ENCODE measurements at regions not wholly inside any gene's neighbourhood (a gene's known extent, or its start where the extent isn't known, plus 50 kb on each side); places are given as distances from the start of the nearest gene placed in this dataset.
"Not testable (repeated sequence)": the region's sequence is repeated elsewhere in the genome, so short reads cannot be mapped to it uniquely, and the experiment has no call there.

DNA sequence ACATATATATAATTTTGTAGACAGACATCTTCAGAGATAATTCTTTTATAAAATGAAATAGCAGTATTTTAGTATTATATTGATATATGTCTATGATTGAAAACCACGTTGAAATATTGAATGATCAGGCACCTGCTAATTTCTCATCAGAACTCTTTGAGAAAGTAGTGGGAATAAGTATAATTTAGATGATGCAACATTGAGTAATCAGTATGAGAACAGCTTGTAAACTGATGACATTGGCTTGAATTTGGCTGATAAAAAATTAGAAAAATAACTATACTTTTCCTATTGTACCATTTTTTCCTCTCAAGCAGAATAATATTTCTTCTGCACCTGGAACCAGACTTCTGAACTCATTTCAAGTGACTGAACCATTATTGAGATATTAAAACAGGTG, 1316.8 kb downstream of the NCAM2 start:
- DNase-seq = no peak

- no peak for DNase-seq
Observed at GRCh38 chr21:22319435-22319834, 1321.2 kb downstream of the NCAM2 start.

DNA sequence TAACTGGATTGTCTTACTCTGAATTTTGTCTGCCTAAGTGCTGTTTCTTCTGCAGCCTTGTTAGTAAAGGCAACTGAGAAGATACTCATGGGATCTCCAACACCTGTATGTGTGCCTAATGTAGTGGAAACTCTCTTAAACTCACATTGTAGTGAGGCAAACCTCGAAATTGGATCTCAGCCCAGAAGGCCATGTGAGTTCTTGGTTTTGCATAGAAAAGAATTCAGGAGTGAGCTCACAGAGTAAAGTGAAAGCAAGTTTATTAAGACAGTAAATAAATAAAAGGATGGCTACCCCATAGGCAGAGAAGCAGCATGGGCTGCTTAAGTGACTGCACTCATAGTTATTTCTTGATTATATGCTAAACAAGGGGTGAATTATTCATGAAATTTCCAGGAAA, 1344.7 kb downstream of the NCAM2 start:
- no peak for DNase-seq

GRCh38 chr21:22343303-22343702, 1345.1 kb downstream of the NCAM2 start:
- DNase-seq = no peak

DNA sequence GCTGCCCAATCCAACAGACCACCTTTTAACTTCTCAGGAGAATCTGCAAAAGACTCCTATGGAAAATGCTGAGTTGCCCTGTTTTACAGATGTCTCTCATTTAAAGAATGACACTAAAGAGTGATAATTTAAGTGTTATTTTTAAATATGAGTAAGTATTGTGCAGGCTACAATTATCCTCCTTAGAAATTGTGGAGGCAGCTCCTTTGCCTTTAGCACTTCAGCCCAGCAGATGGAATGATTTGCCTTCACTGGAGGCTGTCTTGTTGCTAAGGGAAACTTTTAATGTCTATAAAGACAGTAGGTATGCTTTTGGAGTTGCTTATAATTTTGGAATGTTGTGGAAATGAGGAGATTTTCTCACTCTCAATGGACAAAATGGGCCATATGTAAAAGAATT, 1345.5 kb downstream of the NCAM2 start:
- DNase-seq = no peak

DNA sequence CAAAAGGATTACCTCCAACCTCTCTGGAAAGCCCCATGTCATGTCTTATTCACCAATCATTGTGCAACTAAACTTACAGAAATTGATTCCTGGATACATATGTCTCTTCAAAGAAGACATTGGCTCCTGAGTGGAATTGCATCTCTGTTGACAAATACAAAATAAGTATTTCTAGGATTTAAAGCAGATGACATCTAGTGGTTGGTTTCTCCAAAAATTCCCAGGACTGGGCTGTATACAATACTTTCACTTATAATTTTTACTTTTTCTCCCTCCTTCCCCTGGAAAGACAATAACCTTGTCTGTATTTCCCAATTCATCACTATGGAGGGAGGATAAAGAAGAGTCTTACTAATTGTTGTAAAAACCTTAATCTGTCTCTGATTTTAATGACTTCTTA, 1347.4 kb downstream of the NCAM2 start:
- no peak for DNase-seq

DNA sequence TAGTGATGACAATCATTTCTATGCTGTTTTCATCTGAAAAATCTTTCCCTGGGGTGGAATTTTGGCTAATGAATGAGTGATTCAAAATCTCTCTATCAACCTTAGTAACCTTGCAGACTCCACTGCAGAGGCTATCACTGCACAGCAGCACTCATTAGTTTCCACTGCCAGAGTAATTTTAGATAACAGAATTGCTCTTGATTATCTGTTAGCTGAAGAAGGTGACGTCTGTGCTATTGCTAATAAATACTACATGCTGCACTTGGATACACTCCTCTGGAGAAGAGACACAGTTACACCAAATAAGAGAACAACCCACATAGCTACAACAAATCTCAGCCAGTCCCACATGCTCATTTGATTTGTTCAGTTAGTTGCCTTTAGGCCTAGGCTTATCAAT, 1348.4 kb downstream of the NCAM2 start:
- DNase-seq = no peak

DNA sequence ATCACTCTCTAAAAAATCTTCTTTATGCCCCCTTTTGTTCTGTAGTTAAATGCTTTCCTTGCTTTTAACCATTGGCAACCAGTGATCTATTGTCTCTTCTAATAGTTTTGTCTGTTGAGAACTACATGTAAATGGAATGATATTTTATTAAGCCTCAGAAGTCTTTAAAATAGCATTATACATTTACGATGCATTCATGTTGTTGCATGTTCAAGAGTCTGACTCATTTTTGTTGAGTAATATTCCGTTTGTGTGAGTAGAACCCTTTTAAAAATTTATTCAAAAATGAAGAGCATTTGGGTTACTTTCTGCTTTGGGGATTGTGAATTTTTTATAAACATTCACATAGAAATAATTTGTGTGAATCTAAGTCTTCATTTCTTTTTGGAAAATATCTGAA, 1352.9 kb downstream of the NCAM2 start:
- DNase-seq = no peak

GRCh38 chr21:22352088-22352487, 1353.9 kb downstream of the NCAM2 start:
- DNase-seq = no peak

DNA sequence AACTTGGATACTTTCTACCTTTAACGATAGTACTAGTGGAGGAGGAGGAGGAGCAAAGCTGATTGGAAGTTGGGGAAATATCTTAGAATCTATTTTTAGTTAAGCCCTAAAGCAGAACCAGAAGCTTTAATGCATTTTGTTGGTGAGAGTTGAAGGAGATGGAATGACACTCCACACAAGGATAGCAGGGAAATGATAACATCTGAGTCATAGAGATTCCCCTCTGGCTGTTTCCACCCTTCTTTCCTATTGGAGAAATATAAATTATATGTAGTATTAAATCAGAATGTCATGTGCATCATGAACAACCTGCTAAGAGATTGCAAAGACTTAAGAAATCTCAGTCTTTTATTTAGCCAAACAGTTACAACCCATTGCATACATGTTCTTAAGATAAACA, 1357.7 kb downstream of the NCAM2 start:
- DNase-seq = no peak

- no peak for DNase-seq
Observed at GRCh38 chr21:22356663-22357062, 1358.5 kb downstream of the NCAM2 start.

- DNase-seq = not testable (repeated sequence)
Observed at GRCh38 chr21:22359599-22359998, 1361.4 kb downstream of the NCAM2 start.

- no peak for DNase-seq
Observed at GRCh38 chr21:22363504-22363903, 1365.3 kb downstream of the NCAM2 start.

- no peak for DNase-seq
Observed at GRCh38 chr21:22364163-22364562, 1366.0 kb downstream of the NCAM2 start.

DNA sequence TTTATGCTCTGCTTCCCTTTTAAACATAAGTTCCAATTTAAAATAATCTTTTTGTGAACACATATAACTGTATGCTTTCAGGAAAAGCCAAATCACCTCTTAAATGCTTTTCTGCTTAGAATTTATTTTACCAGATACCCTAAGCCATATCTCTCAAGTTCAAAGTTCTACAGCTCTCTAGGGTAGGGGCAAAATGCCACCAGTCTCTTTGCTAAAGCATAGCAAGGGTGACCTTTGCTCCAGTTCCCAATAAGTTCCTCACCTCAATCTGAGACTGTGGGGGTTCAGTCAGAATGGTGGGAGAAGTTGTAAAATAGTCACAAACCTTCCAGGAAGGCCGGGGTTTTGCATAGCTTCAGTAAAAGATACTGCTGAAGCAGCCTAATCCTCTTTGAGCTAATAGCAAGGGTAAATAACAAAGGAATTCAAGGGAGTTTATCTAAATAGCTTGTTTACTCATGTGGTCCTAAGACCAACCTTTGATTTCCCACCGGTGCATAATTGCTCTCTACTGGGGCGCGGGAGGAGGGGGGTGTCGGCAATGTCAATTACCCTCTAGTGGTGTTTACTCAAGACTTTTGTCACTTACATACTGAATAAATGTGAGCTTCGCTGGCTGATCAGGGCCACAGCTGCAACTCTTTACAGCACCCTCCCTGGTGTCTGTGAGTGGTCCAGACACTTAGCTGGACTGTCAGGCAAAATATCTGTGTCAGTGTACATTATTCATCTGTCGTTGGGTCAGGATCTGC, 1376.2 kb downstream of the NCAM2 start:
- DNase-seq = no peak

GRCh38 chr21:22377795-22378194, 1379.6 kb downstream of the NCAM2 start:
- not testable (repeated sequence) for DNase-seq

- DNase-seq = no peak
Observed at GRCh38 chr21:22393324-22393723, 1395.1 kb downstream of the NCAM2 start.

DNA sequence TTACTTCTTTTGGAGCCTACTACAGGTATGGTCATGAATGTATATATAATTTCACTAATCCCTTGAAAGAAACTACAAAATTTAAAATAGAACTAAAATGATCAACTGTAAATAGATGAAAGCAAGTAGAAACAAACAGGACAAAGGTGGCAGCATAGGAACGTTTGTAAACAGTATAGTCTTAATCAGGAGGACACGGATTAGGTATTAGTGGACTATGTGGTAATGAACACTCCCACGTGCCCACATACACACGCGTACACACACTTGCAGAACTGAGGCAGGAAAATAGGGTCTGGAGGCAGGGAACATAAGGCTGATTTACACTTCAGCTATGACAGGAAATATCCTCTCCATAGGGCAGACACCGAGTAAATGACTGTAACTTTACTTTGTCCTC, 1397.8 kb downstream of the NCAM2 start:
- no peak for DNase-seq

DNA sequence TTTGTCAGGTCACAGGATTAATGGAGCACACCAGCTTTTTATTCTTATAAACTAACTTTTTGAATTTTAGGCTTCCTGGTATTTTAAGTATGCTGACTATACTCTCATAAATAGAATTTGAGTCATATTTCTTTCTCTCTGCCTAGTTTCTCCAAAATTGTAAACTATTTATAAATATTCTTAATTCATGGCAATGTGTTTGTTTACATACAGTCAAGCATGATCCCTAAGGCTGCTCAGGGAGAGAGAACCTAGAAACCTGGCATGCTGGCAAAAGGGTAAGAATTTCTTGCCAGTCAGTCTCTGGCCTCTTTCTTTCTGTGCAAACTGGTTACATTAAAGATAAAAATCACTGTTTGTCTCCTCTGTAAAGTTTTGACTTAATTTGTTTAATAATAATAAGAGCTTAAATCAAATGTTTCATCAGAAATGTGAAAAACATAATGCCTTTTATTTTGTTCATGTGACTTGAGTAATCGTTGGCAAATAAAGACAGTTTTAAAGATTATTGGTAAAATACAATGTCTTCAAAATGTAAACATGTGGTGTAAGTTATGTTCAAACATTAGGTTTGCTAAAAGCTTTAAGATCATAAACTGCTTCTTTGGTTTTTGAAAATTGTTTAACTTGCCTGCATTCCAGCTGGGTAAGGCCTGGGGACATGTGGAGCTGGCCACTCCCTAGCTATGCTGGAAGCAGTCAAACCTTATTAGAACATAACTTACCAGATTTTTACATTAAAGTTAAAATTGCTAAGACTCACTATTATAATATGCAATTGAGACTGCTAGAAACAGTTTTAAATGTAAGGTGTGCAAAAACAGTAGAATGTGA, 1401.7 kb downstream of the NCAM2 start:
- DNase-seq = no peak

DNA sequence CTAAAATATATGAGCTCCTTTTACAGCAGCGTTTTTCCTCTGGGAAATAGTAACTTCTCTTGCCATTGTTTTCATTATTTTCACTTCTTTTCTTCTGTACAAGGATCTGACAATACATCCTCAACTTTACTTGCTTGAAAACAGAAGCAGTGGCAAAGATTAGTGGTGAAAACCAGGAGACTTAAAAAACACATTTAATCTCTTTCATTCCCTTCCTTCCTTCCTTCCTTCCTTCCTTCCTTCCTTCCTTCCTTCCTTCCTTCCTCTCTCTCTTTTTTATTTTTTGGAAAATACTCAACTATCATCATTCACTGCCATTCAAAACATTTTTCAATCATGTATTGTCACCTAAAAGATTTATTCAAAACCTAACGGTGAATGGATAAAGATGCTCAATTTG, 1411.4 kb downstream of the NCAM2 start:
- DNase-seq = no peak

DNA sequence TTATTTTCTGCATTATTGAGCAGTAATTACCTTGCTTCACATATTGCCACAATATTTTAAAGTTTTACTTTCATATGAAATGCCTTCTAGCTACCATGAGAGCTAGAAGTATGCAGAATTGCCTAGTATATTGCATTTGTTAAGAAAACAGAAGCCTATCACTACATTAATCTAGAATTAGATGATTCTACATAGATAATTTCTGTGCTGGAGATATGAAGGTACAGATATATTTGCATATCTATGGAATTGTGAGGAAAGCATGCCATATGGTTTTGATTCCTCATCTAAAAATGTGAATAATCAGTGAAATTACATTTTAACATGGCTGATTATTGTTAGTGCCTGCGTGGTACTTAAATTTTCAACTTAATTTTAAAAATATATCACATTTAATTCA, 1418.3 kb downstream of the NCAM2 start:
- DNase-seq = no peak

GRCh38 chr21:22421416-22422180, 1423.4 kb downstream of the NCAM2 start:
- no peak for DNase-seq

- DNase-seq = no peak
Observed at GRCh38 chr21:22438428-22439086, 1440.3 kb downstream of the NCAM2 start.
